HG03460 (cell line): ENCODE measurements at regions not wholly inside any gene's neighbourhood (a gene's known extent, or its start where the extent isn't known, plus 50 kb on each side); places are given as distances from the start of the nearest gene placed in this dataset.

ENCODE experiments used
- ATAC-seq: cut with Tn5 transposase; IDR thresholded peaks from one replicate; pipeline ENCODE4 v1.9.1; 2021; ENCODE audit not compliant: unreplicated experiment

GRCh38 chr4:89379511-89380044 is 72.0 kb upstream of the GPRIN3 start:
- ATAC-seq, result no peak

- no peak for ATAC-seq
Measured at GRCh38 chr4:89373394-89373793, 65.8 kb upstream of the GPRIN3 start.

DNA sequence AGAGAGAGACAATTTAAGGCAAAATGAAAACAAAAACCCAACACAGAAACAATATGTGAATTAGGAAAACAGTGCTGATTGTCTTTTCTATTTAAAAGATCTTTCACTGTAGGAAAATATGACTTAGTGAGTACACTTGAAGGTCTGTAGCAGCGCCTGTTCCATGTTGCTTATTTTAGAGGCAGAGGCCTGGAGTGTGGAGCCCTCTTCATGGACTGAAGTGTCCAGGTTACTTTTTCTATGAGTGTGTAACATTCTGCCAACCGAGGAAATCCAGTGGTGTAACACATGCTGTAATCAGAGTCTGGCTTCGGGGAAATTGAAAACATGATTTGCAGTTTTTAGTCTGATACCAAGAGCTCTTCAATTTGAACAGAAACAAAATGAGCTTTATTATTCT is 64.0 kb upstream of the GPRIN3 start:
- no peak for ATAC-seq

GRCh38 chr4:89369581-89369980 is 62.0 kb upstream of the GPRIN3 start:
- no peak for ATAC-seq

DNA sequence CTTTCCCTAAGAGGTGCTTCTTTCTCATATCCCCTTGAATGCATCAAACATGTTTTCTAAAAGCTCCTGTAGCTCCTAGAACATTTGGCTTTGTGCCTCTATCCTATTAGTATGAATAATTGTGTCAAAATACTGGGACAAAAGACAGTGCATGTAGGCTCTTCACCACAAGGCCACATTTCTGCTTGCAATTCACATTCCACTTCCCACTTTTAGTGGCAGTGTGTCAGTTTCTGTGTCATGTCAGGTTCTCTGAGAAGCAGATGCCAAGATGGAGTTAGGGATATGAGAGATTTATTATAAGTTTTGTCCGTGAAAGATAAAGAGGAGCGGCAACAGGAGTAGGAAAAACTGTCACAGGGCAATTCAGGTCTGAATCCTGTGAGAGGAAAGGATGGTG is 61.3 kb upstream of the GPRIN3 start:
- ATAC-seq, result no peak

GRCh38 chr4:89365776-89366175 is 58.2 kb upstream of the GPRIN3 start:
- no peak for ATAC-seq

DNA sequence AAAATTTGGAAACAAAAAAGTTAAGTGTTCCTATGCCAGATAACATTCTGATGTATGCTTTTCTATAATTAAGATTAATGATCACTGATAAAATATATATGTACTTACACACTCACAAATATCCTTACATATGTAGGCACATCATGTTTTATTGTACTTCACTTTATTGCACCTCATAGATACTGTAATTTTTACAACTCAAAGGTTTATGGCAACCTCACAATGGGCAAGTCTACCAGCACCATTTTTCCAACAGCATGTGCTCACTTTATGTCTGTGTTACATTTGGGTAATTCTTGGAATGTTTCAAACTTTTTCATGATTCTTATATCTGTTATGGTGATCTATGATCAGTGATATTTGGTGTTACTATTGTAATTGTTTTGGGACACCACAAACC is 57.8 kb upstream of the GPRIN3 start:
- ATAC-seq, result no peak

DNA sequence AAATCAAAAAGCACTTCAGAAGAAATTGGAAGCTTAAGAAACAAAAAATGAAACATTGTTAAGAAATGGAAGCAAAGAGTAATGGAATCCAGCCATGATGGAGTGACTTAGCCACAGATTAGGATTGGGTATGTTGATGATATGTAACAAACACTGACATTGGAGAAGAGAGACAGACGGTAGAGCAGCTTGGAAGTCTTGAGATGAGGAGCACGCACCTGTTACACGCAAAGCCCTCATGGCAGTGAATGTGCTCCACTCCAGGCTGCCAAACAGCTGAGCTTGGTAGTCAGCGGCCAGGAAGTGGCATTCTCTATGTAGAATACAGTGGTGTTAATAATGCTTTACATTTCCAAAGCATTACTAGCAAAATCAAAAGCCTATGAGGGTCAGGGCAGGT is 56.9 kb upstream of the GPRIN3 start:
- ATAC-seq, result no peak

GRCh38 chr4:89363786-89364185 is 56.2 kb upstream of the GPRIN3 start:
- no peak for ATAC-seq

DNA sequence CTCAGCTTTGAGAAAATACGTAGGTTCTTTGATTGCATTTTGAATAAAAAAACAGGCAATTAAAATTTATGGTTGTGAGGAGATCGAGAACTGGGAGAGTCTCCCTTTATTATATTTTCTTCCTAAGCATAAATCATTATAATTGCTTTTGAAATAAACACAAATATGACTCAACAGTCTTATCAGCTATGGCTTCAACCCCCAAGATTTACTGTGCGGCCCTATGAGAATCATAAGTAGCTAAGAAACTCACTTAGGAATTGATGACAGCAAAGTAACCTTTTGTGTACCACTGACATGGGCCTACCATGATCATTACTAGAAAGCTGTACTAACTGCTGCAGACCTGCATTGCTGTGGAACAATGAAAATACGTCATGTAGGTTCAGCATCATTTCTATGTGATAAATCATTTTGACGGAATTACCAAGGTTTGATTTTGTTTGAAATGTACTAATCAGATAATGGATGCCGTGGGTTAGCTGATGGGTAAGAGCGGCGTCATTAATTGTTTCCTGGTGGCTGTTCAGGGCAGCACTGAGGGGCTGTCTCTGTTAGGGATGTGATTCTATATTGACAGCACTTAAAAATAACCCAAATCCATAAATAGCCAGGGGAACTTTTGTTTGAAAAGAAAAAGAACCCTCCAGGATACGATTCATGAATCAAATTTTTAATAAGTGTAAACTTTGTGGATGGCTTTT is 51.5 kb upstream of the GPRIN3 start:
- ATAC-seq, result no peak

GRCh38 chr4:89357787-89358186 is 50.2 kb upstream of the GPRIN3 start:
- ATAC-seq, result no peak
